Activated CD8-positive, alpha-beta memory T cell treated with anti-CD3 and anti-CD28 coated beads, Interleukin-2, amount 10 ng/mL, durations not matched to agents 7 days and 5 days (primary cell): ENCODE measurements at regions not wholly inside any gene's neighbourhood (a gene's known extent, or its start where the extent isn't known, plus 50 kb on each side); places are given as distances from the start of the nearest gene placed in this dataset.

Experiments used
- ATAC-seq: fragments of 150-1000 bp; cut with Tn5 transposase; one replicate; pipeline ENCODE4 v1.10.0; 2021; ENCODE audit warnings: moderate library complexity
- CTCF ChIA-PET: fragments of 350-600 bp; sonication (Branson Sonifier 250); formaldehyde crosslinking; loops from one replicate; lab custom pipeline; 2021; ENCODE audit warnings: antibody characterized with exemption; lab: Charles Lee
- DNase-seq: peaks from one replicate; pipeline ENCODE4 v3.0.0-alpha.2; 2020
- H3K27ac Mint-ChIP-seq: one replicate; pipeline ENCODE4 v1.8.0; 2021; ENCODE audit warnings: mild to moderate bottlenecking, mixed read lengths
- H3K27me3 Mint-ChIP-seq: one replicate; pipeline ENCODE4 v1.8.0; 2021; ENCODE audit warnings: mixed read lengths
- H3K36me3 Mint-ChIP-seq: one replicate; pipeline ENCODE4 v1.8.0; 2021; ENCODE audit warnings: mild to moderate bottlenecking, mixed read lengths
- H3K4me1 Mint-ChIP-seq: one replicate; pipeline ENCODE4 v1.8.0; 2021; ENCODE audit warnings: mixed read lengths
- H3K4me3 Mint-ChIP-seq: one replicate; pipeline ENCODE4 v1.8.0; 2021; ENCODE audit warnings: mild to moderate bottlenecking, moderate library complexity, mixed read lengths
- H3K9me3 Mint-ChIP-seq: one replicate; pipeline ENCODE4 v1.8.0; 2022; ENCODE audit warnings: low read depth, mixed read lengths

- H3K9me3 Mint-ChIP-seq: no peaks in the 10 kb centered on the region
- CTCF ChIA-PET: no interaction called here
- H3K36me3 Mint-ChIP-seq: no peaks in the 10 kb centered on the region
- peaks cover 8% of the 10 kb centered on the region for H3K27me3 Mint-ChIP-seq
- ATAC-seq: no peak
- H3K4me3 Mint-ChIP-seq: no peak overlapping the region
- DNase-seq: no peak
- no peak overlapping the region for H3K27ac Mint-ChIP-seq
- H3K4me1 Mint-ChIP-seq: no peaks in the 10 kb centered on the region
Observed at GRCh38 chr10:78266741-78267469, 233.2 kb downstream of the RPS24 start.

DNA sequence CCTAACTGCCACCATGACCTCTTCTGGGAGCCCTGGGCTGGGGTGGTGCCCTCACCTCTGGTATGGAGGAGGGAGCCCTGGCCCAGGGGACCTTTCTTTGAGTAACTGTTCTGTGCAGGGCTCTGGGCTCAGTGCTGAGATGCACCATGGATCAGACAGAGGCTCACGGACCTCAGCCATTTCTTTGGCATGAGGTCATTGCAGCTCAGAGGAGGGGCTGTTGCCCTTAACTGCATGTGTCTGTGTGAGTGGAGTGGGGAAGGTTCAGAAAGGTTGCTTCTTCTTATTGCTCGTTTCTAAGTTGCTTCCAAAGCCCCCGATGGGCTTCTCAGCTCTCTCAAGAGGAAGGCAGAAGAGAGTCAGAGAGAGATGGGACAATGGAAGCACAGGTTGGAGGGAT, 233.9 kb downstream of the RPS24 start:
- Mint-ChIP-seq H3K4me1 (no peaks in the 10 kb centered on the region), H3K27ac (no peak overlapping the region), H3K36me3 (no peaks in the 10 kb centered on the region), H3K4me3 (no peak overlapping the region), H3K9me3 (no peaks in the 10 kb centered on the region), H3K27me3 (peaks cover 8% of the 10 kb centered on the region)
- ATAC-seq (no peak), DNase-seq (no peak)
- CTCF ChIA-PET: no interaction called here

DNA sequence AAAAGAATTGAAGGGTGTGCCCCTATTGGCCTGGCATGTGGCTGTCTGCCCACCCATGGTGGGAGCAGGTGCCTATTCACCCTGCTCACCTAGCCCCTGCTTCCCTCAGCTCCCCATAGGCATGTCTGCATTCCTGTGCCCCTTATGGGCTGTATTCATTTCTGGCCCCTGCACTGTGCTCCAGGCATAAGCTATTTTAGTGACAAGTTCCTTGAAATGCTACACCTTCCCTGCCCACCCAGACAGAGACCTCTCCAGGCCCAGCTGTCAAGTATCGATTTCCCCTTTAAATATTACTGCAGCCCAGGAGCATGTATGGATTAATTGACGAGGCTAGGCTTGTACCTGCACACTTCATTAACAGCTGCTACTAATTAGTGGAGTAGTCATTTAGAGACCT, 235.4 kb downstream of the RPS24 start:
- CTCF ChIA-PET: no interaction called here
- H3K9me3 Mint-ChIP-seq: no peaks in the 10 kb centered on the region
- H3K27me3 Mint-ChIP-seq: peaks cover 11% of the 10 kb centered on the region
- no peaks in the 10 kb centered on the region for H3K4me1 Mint-ChIP-seq
- no peak overlapping the region for H3K4me3 Mint-ChIP-seq
- DNase-seq (no peak), ATAC-seq (no peak)
- no peaks in the 10 kb centered on the region for H3K36me3 Mint-ChIP-seq
- H3K27ac Mint-ChIP-seq: no peak overlapping the region

DNA sequence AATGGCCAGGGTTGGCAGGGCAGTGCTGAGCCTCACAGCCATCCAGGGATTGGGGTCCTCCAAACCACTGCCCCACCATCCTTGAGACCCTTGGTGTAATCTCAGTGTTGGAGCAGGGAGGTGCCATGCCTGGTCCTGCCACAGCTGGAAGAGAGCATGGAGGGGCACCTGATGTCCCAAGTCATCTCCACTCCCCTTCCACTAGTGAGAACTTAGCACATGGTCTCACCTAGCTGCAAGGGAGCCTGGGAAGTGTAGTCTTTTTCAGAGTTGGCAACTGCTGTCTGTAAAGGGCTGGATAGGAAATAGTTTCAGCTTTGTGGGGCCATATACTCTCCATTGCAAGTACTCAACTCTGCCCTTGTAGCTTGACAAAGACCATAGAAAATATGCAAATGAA, 238.7 kb downstream of the RPS24 start:
- H3K4me1 Mint-ChIP-seq: no peaks in the 10 kb centered on the region
- H3K4me3 Mint-ChIP-seq: no peak overlapping the region

DNA sequence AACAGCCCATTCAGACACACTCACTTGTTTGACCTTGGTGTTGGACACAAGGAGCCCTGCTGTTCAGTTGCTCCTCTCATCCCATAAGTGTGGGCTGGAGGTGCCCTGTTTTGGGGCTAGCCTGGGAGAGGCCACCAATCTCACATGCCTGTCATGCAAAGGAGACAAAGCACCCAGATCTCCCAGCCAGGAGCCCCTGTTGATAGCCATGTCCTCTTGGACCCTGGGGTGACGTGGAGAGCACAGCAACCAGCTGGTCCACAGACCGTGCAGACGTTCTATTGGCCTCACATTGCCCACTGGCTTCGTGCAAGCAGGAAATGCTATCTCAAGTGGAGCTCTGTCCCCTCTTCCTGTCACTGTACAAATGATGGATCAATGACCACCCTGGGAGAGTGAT, 240.8 kb downstream of the RPS24 start:
- Mint-ChIP-seq H3K9me3 (no peaks in the 10 kb centered on the region), H3K27ac (no peak overlapping the region), H3K36me3 (no peaks in the 10 kb centered on the region), H3K27me3 (peaks cover 12% of the 10 kb centered on the region), H3K4me1 (no peaks in the 10 kb centered on the region), H3K4me3 (no peak overlapping the region)
- DNase-seq: no peak
- CTCF ChIA-PET: no interaction called here
- ATAC-seq: no peak

More for the DNA sequence above, 238.7 kb downstream of the RPS24 start:
- CTCF ChIA-PET: no interaction called here
- ATAC-seq (no peak), DNase-seq (no peak)
- H3K36me3 Mint-ChIP-seq: no peaks in the 10 kb centered on the region
- no peak overlapping the region for H3K27ac Mint-ChIP-seq
- no peaks in the 10 kb centered on the region for H3K9me3 Mint-ChIP-seq
- peaks cover 20% of the 10 kb centered on the region for H3K27me3 Mint-ChIP-seq

DNA sequence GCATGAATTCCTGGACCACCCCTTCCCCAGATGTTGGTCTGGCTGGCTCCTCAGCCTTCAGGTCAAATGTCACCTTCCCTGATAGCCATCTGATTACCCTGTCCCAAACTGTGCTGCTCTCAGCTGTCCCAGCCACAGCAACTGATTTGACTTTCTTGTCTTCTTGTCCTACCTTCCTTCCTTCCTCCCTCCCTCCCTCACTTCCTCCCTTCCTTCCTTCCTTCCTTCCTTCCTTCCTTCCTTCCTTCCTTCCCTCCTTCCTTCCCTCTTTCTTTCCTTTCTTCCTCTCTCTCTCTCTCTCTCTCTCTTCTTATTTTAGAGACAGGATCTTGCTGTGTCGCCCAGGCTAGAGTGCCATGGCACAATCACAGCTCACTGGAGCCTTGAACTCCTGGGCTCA, 242.5 kb downstream of the RPS24 start:
- H3K4me3 Mint-ChIP-seq: no peak overlapping the region
- ATAC-seq (no peak), DNase-seq (no peak)
- CTCF ChIA-PET: interaction anchor here (0.7 kb wide), 1 partner anchor 9 kb away, joined by 3 read pairs; no protein-coding TSS in a partner anchor
- H3K36me3 Mint-ChIP-seq: no peaks in the 10 kb centered on the region
- H3K27me3 Mint-ChIP-seq: peaks cover 12% of the 10 kb centered on the region
- H3K4me1 Mint-ChIP-seq: no peaks in the 10 kb centered on the region
- no peaks in the 10 kb centered on the region for H3K9me3 Mint-ChIP-seq
- H3K27ac Mint-ChIP-seq: no peak overlapping the region

DNA sequence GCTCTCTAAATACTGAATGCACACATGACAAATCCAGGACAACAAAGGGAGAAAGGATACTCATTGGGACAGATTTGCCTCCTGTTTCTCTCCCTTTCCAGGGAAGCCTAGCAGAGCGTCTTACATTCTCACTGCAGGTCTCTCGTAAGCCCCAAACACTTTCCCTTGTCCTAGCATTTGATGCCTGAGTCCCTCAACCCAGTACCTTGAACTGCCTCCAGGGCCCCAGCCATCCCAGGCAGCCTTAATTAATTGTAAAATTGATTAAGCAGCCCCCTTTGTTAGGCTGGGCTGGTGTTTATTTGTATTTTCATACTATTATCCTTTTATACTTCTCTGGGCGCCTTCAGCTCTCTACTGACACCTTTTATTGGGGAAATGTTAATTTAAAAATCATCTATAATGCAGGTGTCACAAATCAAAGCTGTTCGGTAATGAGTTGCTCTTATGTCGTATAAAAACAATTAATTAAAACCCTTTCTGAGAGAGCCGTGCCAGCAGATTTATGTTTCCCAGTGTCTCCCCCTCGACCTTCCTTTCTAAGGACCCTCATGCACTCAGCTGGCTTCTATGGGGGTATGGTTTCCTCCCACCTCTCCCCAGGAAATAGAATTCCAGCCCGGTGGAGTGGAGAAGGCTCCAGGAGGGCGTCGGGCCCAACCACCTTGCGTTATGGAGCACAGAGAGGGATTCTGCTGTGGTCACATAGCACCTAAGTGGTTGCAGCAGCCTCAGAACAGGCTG, 243.8 kb downstream of the RPS24 start:
- CTCF ChIA-PET: no interaction called here
- Mint-ChIP-seq H3K27me3 (peaks cover 15% of the 10 kb centered on the region), H3K4me3 (no peak overlapping the region), H3K27ac (no peak overlapping the region), H3K9me3 (no peaks in the 10 kb centered on the region), H3K36me3 (no peaks in the 10 kb centered on the region), H3K4me1 (no peaks in the 10 kb centered on the region)
- no peak for ATAC-seq
- DNase-seq: no peak

DNA sequence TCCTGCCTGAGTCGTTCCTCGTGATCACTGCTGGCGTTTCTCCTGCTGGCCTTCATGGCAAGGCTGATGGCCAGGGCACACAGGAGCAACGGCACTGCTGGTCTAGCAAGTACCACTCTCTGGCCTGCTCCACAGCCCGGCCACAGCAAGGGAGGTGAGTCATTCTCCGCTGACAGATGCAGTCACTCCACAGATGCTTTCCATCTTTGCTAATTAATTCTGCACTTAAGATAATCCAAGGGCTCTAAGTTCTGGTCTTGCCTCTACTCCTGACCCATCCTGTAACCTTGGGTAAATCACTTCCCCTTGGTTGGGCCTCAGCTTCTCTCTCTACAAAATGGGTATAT, 244.4 kb downstream of the RPS24 start:
- CTCF ChIA-PET: no interaction called here
- no peaks in the 10 kb centered on the region for H3K4me1 Mint-ChIP-seq
- ATAC-seq: no peak
- DNase-seq: no peak
- H3K27ac Mint-ChIP-seq: no peak overlapping the region
- no peaks in the 10 kb centered on the region for H3K9me3 Mint-ChIP-seq
- H3K27me3 Mint-ChIP-seq: peaks cover 15% of the 10 kb centered on the region
- H3K4me3 Mint-ChIP-seq: no peak overlapping the region
- no peaks in the 10 kb centered on the region for H3K36me3 Mint-ChIP-seq

- Mint-ChIP-seq H3K4me1 (no peaks in the 10 kb centered on the region), H3K36me3 (no peaks in the 10 kb centered on the region), H3K27ac (no peak overlapping the region), H3K27me3 (peaks cover 12% of the 10 kb centered on the region), H3K4me3 (no peak overlapping the region), H3K9me3 (no peaks in the 10 kb centered on the region)
- CTCF ChIA-PET: no interaction called here
- ATAC-seq (no peak), DNase-seq (no peak)
Observed at GRCh38 chr10:78279756-78280155, 246.1 kb downstream of the RPS24 start.

- DNase-seq (no peak), ATAC-seq (no peak)
- CTCF ChIA-PET: no interaction called here
- H3K27ac Mint-ChIP-seq: no peak overlapping the region
- H3K36me3 Mint-ChIP-seq: no peaks in the 10 kb centered on the region
- H3K4me1 Mint-ChIP-seq: no peaks in the 10 kb centered on the region
- H3K27me3 Mint-ChIP-seq: peaks cover 8% of the 10 kb centered on the region
- H3K9me3 Mint-ChIP-seq: no peaks in the 10 kb centered on the region
- H3K4me3 Mint-ChIP-seq: no peak overlapping the region
Observed at GRCh38 chr10:78280604-78281003, 246.9 kb downstream of the RPS24 start.

DNA sequence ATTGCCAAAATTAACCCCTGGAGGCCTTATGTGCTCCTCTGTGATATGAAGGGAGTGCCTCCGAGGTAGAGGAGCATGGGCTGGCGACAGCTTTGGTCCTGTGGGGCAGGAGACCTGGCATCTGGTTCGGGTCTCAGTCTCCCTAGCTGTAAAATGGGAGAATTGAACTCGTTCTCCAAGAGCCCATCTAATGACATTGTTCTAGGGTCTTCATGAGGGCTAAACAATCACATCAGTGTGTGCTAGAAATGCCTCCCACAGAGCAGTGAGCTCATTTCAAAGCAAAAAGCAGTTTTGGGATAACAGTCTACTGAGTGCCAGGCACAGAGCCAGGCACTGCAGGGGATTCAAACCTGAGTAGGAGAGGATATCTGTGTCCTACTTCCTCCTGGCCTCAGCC, 248.0 kb downstream of the RPS24 start:
- Mint-ChIP-seq H3K4me3 (no peak overlapping the region), H3K27ac (no peak overlapping the region), H3K9me3 (no peaks in the 10 kb centered on the region), H3K4me1 (no peaks in the 10 kb centered on the region), H3K27me3 (peaks cover 7% of the 10 kb centered on the region), H3K36me3 (no peaks in the 10 kb centered on the region)
- DNase-seq (no peak), ATAC-seq (no peak)
- CTCF ChIA-PET: no interaction called here

- Mint-ChIP-seq H3K27ac (no peak overlapping the region), H3K36me3 (no peaks in the 10 kb centered on the region), H3K27me3 (peaks cover 9% of the 10 kb centered on the region), H3K4me3 (no peak overlapping the region), H3K9me3 (no peaks in the 10 kb centered on the region), H3K4me1 (no peaks in the 10 kb centered on the region)
- CTCF ChIA-PET: no interaction called here
- DNase-seq (no peak), ATAC-seq (no peak)
Observed at GRCh38 chr10:78283069-78283682, 249.5 kb downstream of the RPS24 start.

DNA sequence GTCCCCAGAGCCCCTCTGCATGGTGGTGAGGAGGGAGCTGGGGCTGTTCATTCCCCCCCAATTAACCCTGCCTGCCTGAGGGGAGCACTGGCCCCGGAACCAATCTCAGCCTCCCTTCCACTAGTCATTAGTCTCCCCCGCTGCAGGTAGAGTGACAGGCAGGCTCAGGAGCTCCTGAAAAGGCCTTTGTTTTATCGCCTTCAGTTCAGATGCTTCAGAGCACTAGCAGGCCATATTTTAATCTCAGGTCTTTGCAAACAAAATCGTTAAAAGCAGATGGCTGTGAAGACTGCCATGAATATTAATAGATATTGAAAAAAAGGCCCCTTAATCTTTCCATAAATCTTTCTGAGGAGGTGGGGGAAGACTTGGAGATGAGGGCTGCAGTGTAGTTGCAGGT, 250.7 kb downstream of the RPS24 start:
- no peak for ATAC-seq
- no peak for DNase-seq
- H3K9me3 Mint-ChIP-seq: no peaks in the 10 kb centered on the region
- H3K27me3 Mint-ChIP-seq: peaks cover 9% of the 10 kb centered on the region
- no peak overlapping the region for H3K27ac Mint-ChIP-seq
- no peaks in the 10 kb centered on the region for H3K36me3 Mint-ChIP-seq
- H3K4me1 Mint-ChIP-seq: no peaks in the 10 kb centered on the region
- CTCF ChIA-PET: no interaction called here
- no peak overlapping the region for H3K4me3 Mint-ChIP-seq

DNA sequence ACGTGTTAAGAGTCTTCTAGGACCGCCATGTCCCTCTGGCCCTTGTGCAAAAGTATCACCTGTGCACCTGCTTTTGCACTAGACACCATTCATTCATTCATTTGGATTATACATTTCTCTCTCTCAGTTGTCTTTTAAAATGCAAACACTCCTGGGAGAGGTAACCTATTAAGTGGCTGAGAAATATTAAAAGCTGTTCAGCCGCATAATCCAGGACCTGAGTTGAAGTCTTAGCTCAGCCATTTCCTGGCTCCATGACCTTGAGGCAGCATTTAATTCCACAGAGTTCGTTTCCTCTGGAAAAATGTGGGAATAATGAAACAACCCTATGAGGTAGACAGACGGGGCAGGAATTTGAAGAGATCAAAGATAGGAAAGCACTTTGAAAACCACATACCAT, 251.6 kb downstream of the RPS24 start:
- Mint-ChIP-seq H3K9me3 (no peaks in the 10 kb centered on the region), H3K4me1 (no peaks in the 10 kb centered on the region), H3K27ac (no peak overlapping the region), H3K36me3 (no peaks in the 10 kb centered on the region), H3K27me3 (peaks cover 12% of the 10 kb centered on the region), H3K4me3 (no peak overlapping the region)
- ATAC-seq: no peak
- CTCF ChIA-PET: interaction anchor here (0.7 kb wide), 1 partner anchor 9 kb away, joined by 3 read pairs; no protein-coding TSS in a partner anchor
- DNase-seq: no peak
